GM21576 (cell line): ENCODE measurements at regions not wholly inside any gene's neighbourhood (a gene's known extent, or its start where the extent isn't known, plus 50 kb on each side); places are given as distances from the start of the nearest gene placed in this dataset.
"Not testable (repeated sequence)": the region's sequence is repeated elsewhere in the genome, so short reads cannot be mapped to it uniquely, and the experiment has no call there.

Source experiments
- ATAC-seq: cut with Tn5 transposase; IDR thresholded peaks from one replicate; pipeline ENCODE4 v1.9.1; 2021; ENCODE audit warnings: mild to moderate bottlenecking, moderate library complexity; ENCODE audit not compliant: unreplicated experiment

GRCh38 chr5:106854105-106854687 is 816.5 kb downstream of the EFNA5 start:
- no peak for ATAC-seq

- no peak for ATAC-seq
Observed at GRCh38 chr5:106853266-106853665, 817.5 kb downstream of the EFNA5 start.

GRCh38 chr5:106849266-106849665 is 821.5 kb downstream of the EFNA5 start:
- ATAC-seq: no peak

DNA sequence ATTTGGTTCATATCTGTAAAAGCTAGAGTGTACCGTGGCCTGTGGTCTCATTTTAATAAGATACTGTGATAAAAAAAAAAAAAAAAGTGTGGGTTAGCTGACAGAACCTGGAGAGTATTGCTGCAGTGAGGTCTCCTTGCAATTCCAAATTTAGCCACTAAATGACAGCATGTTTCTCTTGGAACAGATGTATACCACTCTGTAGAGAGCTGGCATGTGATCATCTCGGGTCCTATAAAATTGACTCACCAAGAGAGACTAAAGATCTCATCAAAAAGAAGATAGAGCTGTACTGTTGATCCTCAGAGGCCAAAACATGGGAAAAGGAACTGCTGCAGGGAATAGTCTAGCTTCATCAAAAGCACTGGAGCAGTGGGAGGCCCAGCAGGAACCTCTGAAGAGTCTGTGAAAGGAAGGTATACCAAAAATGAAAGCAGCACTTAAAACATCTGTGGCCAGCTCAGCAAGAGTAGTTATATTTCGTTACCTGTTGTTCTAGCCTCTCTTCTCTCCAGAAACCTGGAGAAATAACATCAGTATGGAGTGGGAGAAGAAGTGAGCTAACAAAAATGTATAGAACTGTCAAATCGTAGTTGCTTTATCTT is 826.8 kb downstream of the EFNA5 start:
- no peak for ATAC-seq

- ATAC-seq: no peak
Observed at GRCh38 chr5:106833517-106833916, 837.2 kb downstream of the EFNA5 start.

- no peak for ATAC-seq
Observed at GRCh38 chr5:106827061-106827460, 843.7 kb downstream of the EFNA5 start.

- ATAC-seq: no peak
Observed at GRCh38 chr5:106825374-106825773, 845.4 kb downstream of the EFNA5 start.

DNA sequence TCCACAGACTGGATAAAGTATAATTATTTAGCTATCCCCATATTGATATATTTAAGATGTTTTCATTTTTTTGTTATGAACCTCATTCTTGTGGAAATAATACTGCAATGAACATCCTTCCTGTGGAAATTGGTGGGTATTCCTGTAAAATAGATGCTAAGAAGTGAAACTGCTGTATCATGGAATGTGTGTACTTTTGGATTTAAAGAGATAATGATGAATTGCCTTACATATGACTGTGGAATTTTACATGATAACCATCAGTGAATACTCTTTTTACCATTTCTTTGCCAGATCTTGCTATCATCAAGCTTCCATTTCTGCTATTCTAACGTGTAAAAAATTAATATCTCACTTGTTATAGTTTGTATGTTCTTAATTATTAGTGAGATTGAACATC is 847.9 kb downstream of the EFNA5 start:
- ATAC-seq: no peak

DNA sequence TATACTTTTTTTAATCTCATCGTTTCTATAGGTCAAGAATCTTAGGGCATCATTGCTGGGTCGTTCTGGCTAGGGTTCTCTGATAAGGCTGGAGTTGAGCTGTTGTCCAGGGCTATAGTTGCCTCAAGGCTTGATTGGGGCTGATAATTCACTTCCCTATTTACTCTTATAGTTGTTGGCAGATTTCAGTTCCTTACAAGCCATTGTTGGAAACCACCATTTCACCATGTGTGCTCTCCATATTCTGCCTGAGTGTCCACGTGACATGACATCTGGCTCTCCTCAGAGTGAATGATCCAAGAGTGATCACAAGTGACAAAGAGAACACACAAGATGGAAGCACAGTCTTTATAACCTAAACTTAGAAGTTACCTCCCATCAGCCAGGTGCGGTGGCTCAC is 852.2 kb downstream of the EFNA5 start:
- no peak for ATAC-seq

DNA sequence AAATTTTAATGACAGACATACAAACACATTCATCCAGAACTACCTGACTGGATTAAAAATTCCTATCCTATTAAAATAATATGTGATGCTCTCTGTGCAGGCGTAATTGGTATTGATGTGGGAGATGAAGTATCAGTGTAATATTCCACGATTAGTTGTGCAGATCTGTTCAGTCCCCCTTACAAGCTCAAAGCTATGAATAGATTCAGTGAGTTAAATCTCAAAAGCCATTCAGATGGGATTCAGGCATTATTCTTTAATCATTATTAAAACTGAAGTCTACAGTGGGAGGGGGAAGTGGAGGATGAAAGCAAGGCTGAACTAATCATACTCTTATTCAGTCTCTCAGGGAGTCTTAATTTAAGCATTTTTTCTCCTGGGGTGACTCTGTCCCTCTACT is 855.8 kb downstream of the EFNA5 start:
- ATAC-seq: no peak

GRCh38 chr5:106801554-106801953 is 869.2 kb downstream of the EFNA5 start:
- ATAC-seq: no peak

DNA sequence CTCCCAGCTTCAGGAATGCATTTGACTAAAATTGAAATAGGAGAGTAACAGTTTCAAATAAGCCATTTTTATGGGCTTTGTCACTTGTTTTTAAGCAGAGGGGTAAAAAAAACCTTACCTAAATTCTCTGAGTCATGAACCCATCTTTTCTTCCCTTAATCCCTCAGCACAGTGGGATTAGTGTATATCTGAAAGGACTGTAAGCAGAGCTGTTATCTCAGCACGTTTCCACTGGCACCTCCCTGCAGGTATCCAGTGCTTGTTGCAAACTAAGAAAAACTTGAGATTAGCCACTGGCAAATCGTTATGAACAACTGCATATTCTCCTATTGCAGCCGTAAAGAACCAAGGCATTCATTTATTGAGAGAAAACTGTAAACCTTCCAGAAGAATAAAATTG is 872.7 kb downstream of the EFNA5 start:
- ATAC-seq: no peak

- ATAC-seq: no peak
Observed at GRCh38 chr5:106796081-106796480, 874.7 kb downstream of the EFNA5 start.

DNA sequence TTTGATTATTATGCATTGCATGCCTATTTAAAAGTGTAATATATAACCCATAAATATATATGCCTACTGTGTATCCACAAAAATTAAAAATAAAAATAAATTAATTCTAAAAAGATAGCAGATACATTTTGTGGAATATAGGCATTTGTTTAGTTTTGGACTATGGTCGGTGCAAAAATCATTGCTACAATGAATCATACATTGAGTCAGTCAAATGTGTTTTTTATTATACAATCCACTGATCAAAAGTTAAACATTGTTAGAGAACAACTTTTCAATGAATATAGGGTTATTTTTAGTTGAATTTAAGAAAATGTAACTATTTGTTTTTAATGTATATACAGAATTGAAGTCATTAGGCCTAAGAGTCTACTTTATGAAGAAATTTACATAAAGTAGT is 885.9 kb downstream of the EFNA5 start:
- no peak for ATAC-seq

DNA sequence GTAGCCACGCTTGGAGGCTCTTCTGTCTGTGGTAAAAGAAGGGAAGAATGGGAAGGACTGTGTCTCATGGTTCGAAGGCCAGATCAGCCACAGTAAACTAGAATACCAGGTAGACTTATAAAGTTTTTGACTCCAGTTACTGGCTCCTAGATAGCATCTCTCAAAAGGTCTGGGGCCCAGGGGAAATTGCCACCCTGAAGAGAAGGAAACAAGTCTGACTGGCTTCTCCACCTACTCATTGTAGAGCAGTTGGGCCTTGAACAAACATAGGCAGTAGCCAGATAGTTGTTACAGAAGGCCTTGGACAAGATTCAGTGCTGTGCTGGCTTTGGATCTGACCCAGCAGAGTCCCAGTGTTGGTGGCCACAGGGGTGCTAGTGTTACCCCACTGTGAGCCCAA is 890.4 kb downstream of the EFNA5 start:
- ATAC-seq: no peak

DNA sequence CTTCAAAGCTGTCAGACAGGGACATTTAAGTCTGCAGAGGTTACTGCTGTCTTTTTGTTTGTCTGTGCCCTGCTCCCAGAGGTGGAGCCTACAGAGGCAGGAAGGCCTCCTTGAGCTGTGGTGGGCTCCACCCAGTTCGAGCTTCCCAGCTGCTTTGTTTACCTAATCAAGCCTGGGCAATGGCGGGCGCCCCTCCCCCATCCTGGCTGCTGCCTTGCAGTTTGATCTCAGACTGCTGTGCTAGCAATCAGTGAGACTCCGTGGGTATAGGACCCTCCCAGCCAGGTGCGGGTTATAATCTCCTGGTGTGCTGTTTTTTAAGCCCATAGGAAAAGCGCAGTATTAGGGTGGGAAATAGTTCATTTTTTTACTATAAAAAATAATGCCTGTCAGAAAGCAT is 894.2 kb downstream of the EFNA5 start:
- not testable (repeated sequence) for ATAC-seq

GRCh38 chr5:106768392-106768791 is 902.3 kb downstream of the EFNA5 start:
- no peak for ATAC-seq

DNA sequence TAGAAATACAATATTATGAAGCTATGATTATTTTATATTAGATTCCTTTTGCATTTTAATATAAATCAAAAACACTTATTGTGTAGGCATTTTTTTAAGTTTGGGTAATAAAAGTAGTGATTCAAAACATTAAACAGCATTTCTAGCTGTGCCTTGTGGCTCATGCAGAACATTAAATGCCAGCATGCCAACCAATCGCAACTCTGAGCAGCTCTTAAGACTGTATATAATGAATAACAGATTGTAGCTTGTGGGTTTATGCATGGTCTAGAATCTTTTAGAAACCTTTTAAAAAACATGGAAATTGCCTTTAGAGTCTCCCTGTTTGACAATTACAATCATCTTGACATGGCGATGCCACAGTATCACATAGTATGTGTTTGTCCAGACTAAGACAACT is 903.8 kb downstream of the EFNA5 start:
- no peak for ATAC-seq

DNA sequence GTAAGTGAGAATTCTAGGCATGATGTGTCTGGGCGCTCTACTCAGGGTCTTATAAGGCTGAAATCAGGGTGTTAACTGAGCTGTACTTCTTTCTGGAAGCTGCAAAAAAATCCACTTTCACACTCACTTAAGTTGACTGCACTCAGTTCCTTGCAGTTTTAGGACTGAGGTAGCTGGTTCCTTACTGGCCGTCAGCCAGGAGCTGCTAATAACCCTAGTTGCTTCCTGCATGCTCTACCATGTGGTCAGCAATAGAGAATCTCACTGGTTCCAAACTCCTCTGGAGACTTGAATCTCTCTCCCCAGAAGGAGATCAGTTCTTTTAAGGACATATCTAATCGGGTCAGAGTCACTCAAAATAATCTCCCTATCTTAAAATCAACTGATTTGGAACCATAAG is 911.2 kb downstream of the EFNA5 start:
- ATAC-seq: no peak

GRCh38 chr5:106759152-106759551 is 911.6 kb downstream of the EFNA5 start:
- no peak for ATAC-seq

DNA sequence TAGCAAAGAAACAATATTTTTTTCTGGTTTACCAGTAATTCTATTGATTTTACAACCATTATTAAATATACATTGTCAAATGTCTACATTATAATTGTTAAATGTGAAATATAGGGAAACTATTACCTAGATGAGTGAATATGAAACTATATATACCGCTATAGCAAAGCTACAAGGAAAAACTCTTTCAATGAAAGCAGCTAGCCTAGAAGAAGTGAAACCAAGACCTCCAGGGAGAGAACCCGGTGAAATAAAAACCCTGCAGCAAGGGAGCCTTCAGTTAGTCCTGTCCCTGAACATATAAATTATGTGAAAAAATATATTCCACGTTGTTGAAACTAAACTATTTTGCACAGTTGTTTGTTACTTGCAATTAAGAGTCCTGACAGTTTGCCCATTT is 913.1 kb downstream of the EFNA5 start:
- ATAC-seq: no peak

- ATAC-seq: no peak
Observed at GRCh38 chr5:106755789-106756188, 914.9 kb downstream of the EFNA5 start.

GRCh38 chr5:106755066-106755465 is 915.7 kb downstream of the EFNA5 start:
- ATAC-seq: no peak
